Nephron (organoid): ENCODE measurements at regions not wholly inside any gene's neighbourhood (a gene's known extent, or its start where the extent isn't known, plus 50 kb on each side); places are given as distances from the start of the nearest gene placed in this dataset.

ENCODE experiments used
- H3K27ac Mint-ChIP-seq, 3 experiments: 2 replicates each; pipeline ENCODE4 v1.8.0; 2020; ENCODE audit warnings: mixed read lengths in 3 of 3, mild to moderate bottlenecking in 2 of 3, moderate library complexity in 1 of 3
- H3K27me3 Mint-ChIP-seq: 2 replicates; pipeline ENCODE4 v1.8.0; 2021; ENCODE audit warnings: low read depth, mild to moderate bottlenecking, moderate library complexity, mixed read lengths
- H3K36me3 Mint-ChIP-seq: 2 replicates; pipeline ENCODE4 v1.8.0; 2020; ENCODE audit warnings: low read depth, mixed read lengths
- H3K4me1 Mint-ChIP-seq: 2 replicates; pipeline ENCODE4 v1.8.0; 2020; ENCODE audit warnings: mixed read lengths
- H3K4me3 Mint-ChIP-seq, 3 experiments: 2 replicates each; pipeline ENCODE4 v1.8.0; 2020; ENCODE audit warnings: mild to moderate bottlenecking in 3 of 3, mixed read lengths in 3 of 3, moderate library complexity in 2 of 3
- H3K9me3 Mint-ChIP-seq: 2 replicates; pipeline ENCODE4 v1.8.0; 2020; ENCODE audit warnings: mixed read lengths
- CTCF ChIP-seq, 3 experiments: fragments of 200-600 bp; sonication (generic); IDR thresholded peaks; one replicate each; pipeline ENCODE4 v1.5.0; 2021; ENCODE audit warnings: antibody characterized with exemption in 3 of 3; ENCODE audit not compliant: unreplicated experiment in 3 of 3

- no peak overlapping the region for H3K4me3 Mint-ChIP-seq
- no peaks in the 10 kb centered on the region for H3K27me3 Mint-ChIP-seq
- H3K9me3 Mint-ChIP-seq, result no peaks in the 10 kb centered on the region
- H3K36me3 Mint-ChIP-seq, result no peaks in the 10 kb centered on the region
- H3K4me1 Mint-ChIP-seq, result peaks cover 4% of the 10 kb centered on the region
- no peak for TF ChIP-seq CTCF (IDR thresholded peaks at IDR 0.05; ENCODE audit: unreplicated experiment in 3 of 3)
- no peak overlapping the region for H3K27ac Mint-ChIP-seq
These were observed 243.2 kb downstream of the ELAVL2 start for GRCh38 chr9:23582836-23583235.

GRCh38 chr9:23586906-23587305, 239.1 kb downstream of the ELAVL2 start:
- H3K36me3 Mint-ChIP-seq, result no peaks in the 10 kb centered on the region
- no peak overlapping the region for H3K4me3 Mint-ChIP-seq
- no peak overlapping the region for H3K27ac Mint-ChIP-seq
- H3K27me3 Mint-ChIP-seq, result no peaks in the 10 kb centered on the region
- no peaks in the 10 kb centered on the region for H3K9me3 Mint-ChIP-seq
- H3K4me1 Mint-ChIP-seq, result peaks cover 11% of the 10 kb centered on the region
- TF ChIP-seq CTCF (IDR thresholded peaks at IDR 0.05; ENCODE audit: unreplicated experiment in 3 of 3), result no peak

- no peak overlapping the region for H3K4me3 Mint-ChIP-seq
- TF ChIP-seq CTCF (IDR thresholded peaks at IDR 0.05; ENCODE audit: unreplicated experiment in 3 of 3), result no peak
These were observed 238.6 kb downstream of the ELAVL2 start for GRCh38 chr9:23587433-23587832.

GRCh38 chr9:23587903-23588302, 238.1 kb downstream of the ELAVL2 start:
- Mint-ChIP-seq H3K36me3 (no peaks in the 10 kb centered on the region), H3K27ac (no peak overlapping the region), H3K4me1 (peaks cover 11% of the 10 kb centered on the region), H3K9me3 (no peaks in the 10 kb centered on the region), H3K4me3 (no peak overlapping the region), H3K27me3 (no peaks in the 10 kb centered on the region)
- no peak for TF ChIP-seq CTCF (IDR thresholded peaks at IDR 0.05; ENCODE audit: unreplicated experiment in 3 of 3)

More at GRCh38 chr9:23587433-23587832, 238.6 kb downstream of the ELAVL2 start:
- peaks cover 11% of the 10 kb centered on the region for H3K4me1 Mint-ChIP-seq
- H3K9me3 Mint-ChIP-seq, result no peaks in the 10 kb centered on the region
- no peaks in the 10 kb centered on the region for H3K36me3 Mint-ChIP-seq
- H3K27me3 Mint-ChIP-seq, result no peaks in the 10 kb centered on the region
- H3K27ac Mint-ChIP-seq, result no peak overlapping the region

- no peak for TF ChIP-seq CTCF (IDR thresholded peaks at IDR 0.05; ENCODE audit: unreplicated experiment in 3 of 3)
These were observed 235.6 kb downstream of the ELAVL2 start for GRCh38 chr9:23590276-23591000.

GRCh38 chr9:23594421-23594820, 231.6 kb downstream of the ELAVL2 start:
- no peak overlapping the region for H3K27ac Mint-ChIP-seq
- TF ChIP-seq CTCF (IDR thresholded peaks at IDR 0.05; ENCODE audit: unreplicated experiment in 3 of 3), result no peak
- H3K4me1 Mint-ChIP-seq, result peaks cover 7% of the 10 kb centered on the region
- no peak overlapping the region for H3K4me3 Mint-ChIP-seq
- no peaks in the 10 kb centered on the region for H3K27me3 Mint-ChIP-seq
- no peaks in the 10 kb centered on the region for H3K9me3 Mint-ChIP-seq
- H3K36me3 Mint-ChIP-seq, result no peaks in the 10 kb centered on the region

More at GRCh38 chr9:23590276-23591000, 235.6 kb downstream of the ELAVL2 start:
- Mint-ChIP-seq H3K36me3 (no peaks in the 10 kb centered on the region), H3K4me3 (no peak overlapping the region), H3K9me3 (no peaks in the 10 kb centered on the region), H3K4me1 (peaks cover 11% of the 10 kb centered on the region), H3K27me3 (no peaks in the 10 kb centered on the region), H3K27ac (no peak overlapping the region)
